ENCODE measurements at regions not wholly inside any gene's neighbourhood (a gene's known extent, or its start where the extent isn't known, plus 50 kb on each side); places are given as distances from the start of the nearest gene placed in this dataset.

GRCh38 chr1:47703156-47703825 is 265.4 kb downstream of the FOXD2 start:
- Histone ChIP-seq H3K9me3 (no peaks in the 10 kb centered on the region), H3K27ac (no peak overlapping the region)
- no peak for TF ChIP-seq POLR2A (IDR thresholded peaks at IDR 0.05)
- no peak for TF ChIP-seq CTCF (IDR thresholded peaks at IDR 0.05)

GRCh38 chr1:47703981-47704596 is 266.2 kb downstream of the FOXD2 start:
- no peaks in the 10 kb centered on the region for H3K36me3 ChIP-seq
- no peaks in the 10 kb centered on the region for H3K9me3 ChIP-seq
- H3K4me1 ChIP-seq: peaks cover 0 to 10% (median 2%) of the 10 kb centered on the region in 4 donors

More at GRCh38 chr1:47703156-47703825, 265.4 kb downstream of the FOXD2 start:
- no peak for DNase-seq
- Histone ChIP-seq H3K4me3 (no peak overlapping the region), H3K36me3 (no peaks in the 10 kb centered on the region), H3K27me3 (no peaks in the 10 kb centered on the region), H3K4me1 (peaks cover 0 to 4% (median 0%) of the 10 kb centered on the region in 4 donors)

DNA sequence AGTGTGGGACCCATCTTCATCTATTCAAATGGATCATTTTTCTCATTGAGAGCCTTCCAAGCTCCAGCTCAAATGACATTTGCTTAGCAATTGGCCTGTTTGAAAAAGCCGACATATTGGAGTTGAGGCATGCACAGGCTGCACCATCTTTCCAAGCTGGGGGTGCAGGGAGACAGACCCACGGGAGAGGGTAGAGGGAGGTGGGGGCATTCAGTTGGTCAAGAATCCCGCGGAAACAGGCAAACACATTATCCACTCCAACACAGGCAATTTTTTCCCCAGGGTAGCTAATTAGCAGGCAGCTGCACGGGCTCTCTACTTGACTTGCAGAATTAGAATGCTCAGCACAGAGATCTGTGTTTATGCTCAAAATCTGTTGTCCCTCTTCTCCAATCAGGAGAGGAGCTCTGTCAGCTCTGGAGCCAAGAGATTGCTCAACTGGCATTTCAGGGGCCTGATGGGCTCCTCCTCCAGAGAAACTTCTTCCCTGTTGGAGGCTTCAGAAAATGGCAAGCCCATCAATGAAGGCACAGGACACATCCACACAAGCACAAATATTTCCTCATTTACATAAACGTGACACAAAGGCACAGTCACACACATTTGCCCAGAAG is 267.8 kb downstream of the FOXD2 start:
- H3K9me3 ChIP-seq: no peaks in the 10 kb centered on the region
- no peak for TF ChIP-seq POLR2A (IDR thresholded peaks at IDR 0.05)
- TF ChIP-seq CTCF (IDR thresholded peaks at IDR 0.05): no peak
- peaks cover 0 to 23% (median 13%) of the 10 kb centered on the region in 4 donors for H3K4me1 ChIP-seq
- peaks cover 0 to 17% of the 10 kb centered on the region in 2 donors for H3K27me3 ChIP-seq
- no peak for DNase-seq
- H3K27ac ChIP-seq: no peak overlapping the region
- H3K36me3 ChIP-seq: no peaks in the 10 kb centered on the region
- no peak overlapping the region for H3K4me3 ChIP-seq

More at GRCh38 chr1:47703981-47704596, 266.2 kb downstream of the FOXD2 start:
- Histone ChIP-seq H3K27ac (no peak overlapping the region), H3K27me3 (peaks cover 0 to 6% of the 10 kb centered on the region in 2 donors), H3K4me3 (no peak overlapping the region)
- TF ChIP-seq CTCF (IDR thresholded peaks at IDR 0.05) (no peak), POLR2A (IDR thresholded peaks at IDR 0.05) (no peak)
- DNase-seq: no peak

DNA sequence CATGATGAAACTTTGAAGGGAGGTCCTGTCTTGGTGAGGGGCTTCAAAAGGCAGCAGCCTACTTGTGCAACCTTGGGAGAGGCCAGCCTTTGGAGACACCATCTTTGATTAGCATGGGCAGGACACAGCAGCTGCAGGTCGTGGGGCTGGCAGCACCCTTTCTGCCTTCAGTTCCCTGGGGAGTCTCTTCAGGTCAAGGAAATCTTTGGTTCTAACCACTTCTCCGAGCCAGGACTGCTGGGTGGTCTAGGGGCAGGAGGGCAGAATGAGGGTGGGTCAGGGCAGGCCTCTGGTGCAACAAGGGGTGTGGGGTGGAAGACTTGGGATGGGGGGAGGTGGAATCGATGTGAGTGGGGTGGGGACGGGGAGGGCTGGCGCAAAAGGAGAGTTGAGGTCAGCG is 269.7 kb downstream of the FOXD2 start:
- Histone ChIP-seq H3K27ac (no peak overlapping the region), H3K36me3 (no peaks in the 10 kb centered on the region), H3K27me3 (peaks cover 0 to 17% of the 10 kb centered on the region in 2 donors), H3K9me3 (no peaks in the 10 kb centered on the region), H3K4me3 (no peak overlapping the region), H3K4me1 (peaks cover 0 to 23% (median 13%) of the 10 kb centered on the region in 4 donors)
- DNase-seq: no peak
- no peak for TF ChIP-seq CTCF (IDR thresholded peaks at IDR 0.05)
- no peak for TF ChIP-seq POLR2A (IDR thresholded peaks at IDR 0.05)

DNA sequence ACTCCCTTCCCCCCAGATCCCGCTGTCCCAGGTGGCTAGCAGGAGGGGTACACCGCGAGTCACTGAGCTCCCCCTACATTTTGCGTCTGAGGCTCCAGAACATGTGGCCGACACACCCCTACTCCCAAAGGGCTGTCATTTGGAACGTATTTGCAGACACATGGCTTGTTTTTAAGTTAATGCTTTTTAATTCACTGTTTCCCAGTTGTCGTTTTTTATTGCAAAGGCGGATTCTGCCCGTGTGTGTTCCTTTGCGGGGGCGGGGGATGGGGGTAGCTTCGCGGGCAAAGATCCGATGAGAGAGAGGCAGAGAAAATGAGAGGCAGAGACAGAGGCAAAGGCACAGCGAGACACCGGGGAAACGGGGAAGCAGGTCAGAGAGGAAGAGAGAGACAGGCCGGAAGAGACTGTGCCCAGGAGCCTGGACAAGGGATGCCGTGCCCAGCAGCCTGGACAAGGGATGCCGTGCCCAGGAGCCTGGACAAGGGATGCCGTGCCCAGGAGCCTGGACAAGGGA is 270.2 kb downstream of the FOXD2 start:
- no peaks in the 10 kb centered on the region for H3K9me3 ChIP-seq
- DNase-seq: no peak
- peaks cover 0 to 23% (median 13%) of the 10 kb centered on the region in 4 donors for H3K4me1 ChIP-seq
- H3K27ac ChIP-seq: no peak overlapping the region
- no peak overlapping the region for H3K4me3 ChIP-seq
- peaks cover 0 to 17% of the 10 kb centered on the region in 2 donors for H3K27me3 ChIP-seq
- TF ChIP-seq CTCF (IDR thresholded peaks at IDR 0.05) (no peak), POLR2A (IDR thresholded peaks at IDR 0.05) (no peak)
- H3K36me3 ChIP-seq: no peaks in the 10 kb centered on the region

Data from Peyer's patch (tissue), 4 donors.